Neuronal stem cell (in vitro differentiated cells): ENCODE measurements at regions not wholly inside any gene's neighbourhood (a gene's known extent, or its start where the extent isn't known, plus 50 kb on each side); places are given as distances from the start of the nearest gene placed in this dataset.

Experiments
- DNase-seq: peaks from one replicate; pipeline ENCODE4 v3.0.0-alpha.2; 2013; ENCODE audit warnings: low spot score
- H2AFZ ChIP-seq: one replicate; pipeline ENCODE4 v1.6.1; 2013; ENCODE audit warnings: mild to moderate bottlenecking, low read length, inconsistent platforms
- H2AK5ac ChIP-seq: 2 replicates; pipeline ENCODE4 v1.6.1; 2013; ENCODE audit warnings: low read depth, mild to moderate bottlenecking, inconsistent platforms, low read length, moderate library complexity, mixed read lengths
- H2BK120ac ChIP-seq: 2 replicates; pipeline ENCODE4 v1.6.1; 2013; ENCODE audit warnings: low read depth, mild to moderate bottlenecking, inconsistent platforms, low read length, moderate library complexity, mixed read lengths
- H2BK12ac ChIP-seq: one replicate; pipeline ENCODE4 v1.6.1; 2013; ENCODE audit warnings: low read length, inconsistent platforms
- H2BK15ac ChIP-seq: 2 replicates; pipeline ENCODE4 v1.6.1; 2013; ENCODE audit warnings: mild to moderate bottlenecking, low read length, inconsistent platforms, mixed read lengths
- H2BK5ac ChIP-seq: one replicate; pipeline ENCODE4 v1.6.1; 2013; ENCODE audit warnings: inconsistent platforms, mild to moderate bottlenecking, low read length, moderate library complexity
- H3K14ac ChIP-seq: one replicate; pipeline ENCODE4 v1.6.1; 2013; ENCODE audit warnings: low read length, inconsistent platforms
- H3K18ac ChIP-seq: 2 replicates; pipeline ENCODE4 v1.6.1; 2013; ENCODE audit warnings: low read length, inconsistent platforms
- H3K23ac ChIP-seq: 2 replicates; pipeline ENCODE4 v1.6.1; 2013; ENCODE audit warnings: low read depth, mild to moderate bottlenecking, mixed read lengths, low read length, inconsistent platforms; ENCODE audit not compliant: poor library complexity
- H3K27ac ChIP-seq: replicated peaks from 3 replicates; pipeline ENCODE4 v1.5.1; 2013; ENCODE audit warnings: low read length, inconsistent platforms
- H3K27me3 ChIP-seq, 3 experiments: 2 replicates each; pipeline ENCODE4 v1.6.1; 2013; ENCODE audit warnings: low read length in 3 of 3, mild to moderate bottlenecking in 2 of 3, inconsistent platforms in 1 of 3, low read depth in 1 of 3, mixed read lengths in 1 of 3, moderate library complexity in 1 of 3; ENCODE audit not compliant: control insufficient read depth in 3 of 3, insufficient read depth in 3 of 3
- H3K36me3 ChIP-seq, 2 donors: replicated peaks in 1 of 2; 2 replicates each; pipeline ENCODE4 v1.6.1; 2013; ENCODE audit warnings: low read length in 2 of 2; ENCODE audit not compliant: control insufficient read depth in 2 of 2, insufficient read depth in 2 of 2
- H3K4ac ChIP-seq: 2 replicates; pipeline ENCODE4 v1.6.1; 2013; ENCODE audit warnings: inconsistent platforms, mild to moderate bottlenecking, low read length, moderate library complexity
- H3K4me1 ChIP-seq, 2 donors: 1 replicate in 1 of 2; 2 replicates in 1 of 2; pipeline ENCODE4 v1.6.1; 2013; ENCODE audit warnings: low read length in 2 of 2, low read depth in 1 of 2; ENCODE audit not compliant: control insufficient read depth in 2 of 2, insufficient read depth in 1 of 2
- H3K4me2 ChIP-seq: one replicate; pipeline ENCODE4 v1.6.1; 2013; ENCODE audit warnings: mild to moderate bottlenecking, low read length, inconsistent platforms; ENCODE audit not compliant: insufficient read depth, poor library complexity, severe bottlenecking
- H3K4me3 ChIP-seq, 2 donors: 2 replicates each; pipeline ENCODE4 v1.5.1; 2013; ENCODE audit warnings: low read length in 2 of 2, mild to moderate bottlenecking in 2 of 2, inconsistent platforms in 1 of 2, moderate library complexity in 1 of 2
- H3K79me1 ChIP-seq: one replicate; pipeline ENCODE4 v1.6.1; 2013; ENCODE audit warnings: low read depth, mild to moderate bottlenecking, inconsistent platforms, low read length, moderate library complexity
- H3K9ac ChIP-seq: one replicate; pipeline ENCODE4 v1.6.1; 2013; ENCODE audit warnings: mild to moderate bottlenecking, low read depth, low read length, inconsistent platforms; ENCODE audit not compliant: poor library complexity
- H3K9me3 ChIP-seq, 2 donors: replicated peaks in 1 of 2; 2 replicates each; pipeline versions ENCODE3 to v1.6.1; 2013; ENCODE audit warnings: low read length in 2 of 2, mild to moderate bottlenecking in 2 of 2, inconsistent platforms in 1 of 2, low read depth in 1 of 2, mixed read lengths in 1 of 2, moderate library complexity in 1 of 2; ENCODE audit not compliant: control insufficient read depth in 2 of 2, insufficient read depth in 1 of 2
- H4K8ac ChIP-seq: one replicate; pipeline ENCODE4 v1.6.1; 2013; ENCODE audit warnings: low read depth, mild to moderate bottlenecking, inconsistent platforms, low read length, moderate library complexity
- H4K91ac ChIP-seq: one replicate; pipeline ENCODE4 v1.6.1; 2013; ENCODE audit warnings: low read length, low read depth, mild to moderate bottlenecking, inconsistent platforms; ENCODE audit not compliant: poor library complexity
- WGBS, 2 donors: extraction: QIAGEN DNeasy Blood & Tissue Kit; methylation state at CpG; one replicate each; pipeline ENCODE4 v1.1.7; 2013; ENCODE audit warnings: missing lambda C conversion rate in 2 of 2, mixed read lengths in 1 of 2; ENCODE audit not compliant: insufficient read length in 2 of 2, insufficient replicate concordance in 1 of 2; ENCODE audit errors: extremely low coverage in 2 of 2; 5-methylcytosine and 5-hydroxymethylcytosine counted together

GRCh38 chr2:81703831-81704230, 1399.3 kb upstream of the LRRTM1 start:
- Histone ChIP-seq H3K4me1 (no peaks in the 10 kb centered on the region), H2BK15ac (no peak overlapping the region), H3K23ac (no peak overlapping the region), H4K91ac (no peak overlapping the region), H2AFZ (no peak overlapping the region), H2BK12ac (no peak overlapping the region), H2BK120ac (no peak overlapping the region), H3K14ac (no peak overlapping the region), H3K36me3 (no peaks in the 10 kb centered on the region), H3K27ac (no peak overlapping the region), H4K8ac (no peak overlapping the region), H3K27me3 (no peaks in the 10 kb centered on the region), H3K4ac (no peak overlapping the region), H2BK5ac (no peak overlapping the region), H3K4me3 (no peak overlapping the region), H3K79me1 (no peaks in the 10 kb centered on the region), H3K18ac (no peak overlapping the region), H2AK5ac (no peak overlapping the region), H3K9ac (no peak overlapping the region), H3K4me2 (no peak overlapping the region), H3K9me3 (no peaks in the 10 kb centered on the region)
- WGBS, 2 donors = no CpG with 5 or more reads among the region's 2 CpGs
- DNase-seq = no peak

- no peak overlapping the region for H3K23ac ChIP-seq
Observed at GRCh38 chr2:81692566-81692965, 1388.0 kb upstream of the LRRTM1 start.

GRCh38 chr2:81675641-81676040, 1371.1 kb upstream of the LRRTM1 start:
- WGBS, 2 donors = no CpG with 5 or more reads among the region's 2 CpGs
- Histone ChIP-seq H2BK5ac (no peak overlapping the region), H3K79me1 (no peaks in the 10 kb centered on the region), H3K4me2 (no peak overlapping the region), H2BK120ac (no peak overlapping the region), H3K27ac (no peak overlapping the region), H3K4me3 (no peak overlapping the region), H3K4me1 (no peaks in the 10 kb centered on the region), H4K91ac (no peak overlapping the region), H3K27me3 (no peaks in the 10 kb centered on the region), H3K9me3 (no peaks in the 10 kb centered on the region), H3K14ac (no peak overlapping the region), H3K9ac (no peak overlapping the region), H3K23ac (no peak overlapping the region), H3K18ac (no peak overlapping the region), H2BK15ac (no peak overlapping the region), H2AK5ac (no peak overlapping the region), H2BK12ac (no peak overlapping the region), H3K4ac (no peak overlapping the region), H2AFZ (no peak overlapping the region), H4K8ac (no peak overlapping the region), H3K36me3 (no peaks in the 10 kb centered on the region)
- DNase-seq = no peak

More at GRCh38 chr2:81692566-81692965, 1388.0 kb upstream of the LRRTM1 start:
- WGBS, 2 donors = no CpG with 5 or more reads among the region's 3 CpGs
- no peak overlapping the region for H4K8ac ChIP-seq
- no peak overlapping the region for H3K27ac ChIP-seq
- H3K9ac ChIP-seq = no peak overlapping the region
- H4K91ac ChIP-seq = no peak overlapping the region
- no peak for DNase-seq
- no peaks in the 10 kb centered on the region for H3K27me3 ChIP-seq
- H2BK120ac ChIP-seq = no peak overlapping the region
- no peak overlapping the region for H2AFZ ChIP-seq
- no peak overlapping the region for H3K14ac ChIP-seq
- H2BK5ac ChIP-seq = no peak overlapping the region
- no peak overlapping the region for H3K4me2 ChIP-seq
- H3K4me1 ChIP-seq = no peaks in the 10 kb centered on the region
- H3K4ac ChIP-seq = no peak overlapping the region
- H3K36me3 ChIP-seq = no peaks in the 10 kb centered on the region
- no peak overlapping the region for H3K18ac ChIP-seq
- H3K4me3 ChIP-seq = no peak overlapping the region
- no peak overlapping the region for H2BK12ac ChIP-seq
- H2BK15ac ChIP-seq = no peak overlapping the region
- no peaks in the 10 kb centered on the region for H3K79me1 ChIP-seq
- H2AK5ac ChIP-seq = no peak overlapping the region
- H3K9me3 ChIP-seq = no peaks in the 10 kb centered on the region

GRCh38 chr2:81672923-81673322, 1368.4 kb upstream of the LRRTM1 start:
- no peak overlapping the region for H3K4me2 ChIP-seq
- no peak overlapping the region for H4K8ac ChIP-seq
- H3K18ac ChIP-seq = no peak overlapping the region
- H2BK5ac ChIP-seq = no peak overlapping the region
- no peak overlapping the region for H3K9ac ChIP-seq
- no peak overlapping the region for H3K4ac ChIP-seq
- H2BK15ac ChIP-seq = no peak overlapping the region
- no peak overlapping the region for H3K14ac ChIP-seq
- no peak overlapping the region for H3K27ac ChIP-seq
- H3K36me3 ChIP-seq = no peaks in the 10 kb centered on the region
- H2BK120ac ChIP-seq = no peak overlapping the region
- no peak overlapping the region for H3K4me3 ChIP-seq
- DNase-seq = no peak
- no peak overlapping the region for H4K91ac ChIP-seq
- H3K27me3 ChIP-seq = no peaks in the 10 kb centered on the region
- no peaks in the 10 kb centered on the region for H3K9me3 ChIP-seq
- H2AK5ac ChIP-seq = no peak overlapping the region
- H2BK12ac ChIP-seq = no peak overlapping the region
- no peak overlapping the region for H2AFZ ChIP-seq
- no peaks in the 10 kb centered on the region for H3K4me1 ChIP-seq
- H3K79me1 ChIP-seq = no peaks in the 10 kb centered on the region
- no peak overlapping the region for H3K23ac ChIP-seq
